PC-3 (cell line): ENCODE measurements at regions not wholly inside any gene's neighbourhood (a gene's known extent, or its start where the extent isn't known, plus 50 kb on each side); places are given as distances from the start of the nearest gene placed in this dataset.

ENCODE experiments used
- CTCF ChIP-seq: fragments of 300-600 bp; sonication (generic); conservative IDR thresholded peaks from 2 replicates; pipeline ENCODE4 v1.5.1; 2017; ENCODE audit warnings: antibody characterized with exemption, low read depth, mild to moderate bottlenecking, low read length
- EZH2 ChIP-seq: fragments of 300-600 bp; sonication (generic); IDR thresholded peaks from one replicate; pipeline ENCODE4 v1.6.1; 2017; ENCODE audit warnings: antibody characterized with exemption, mild to moderate bottlenecking, low read length; ENCODE audit not compliant: unreplicated experiment
- EZH2phosphoT487 ChIP-seq: fragments of 300-600 bp; sonication (generic); IDR thresholded peaks from 2 replicates; pipeline ENCODE4 v1.6.1; 2018; ENCODE audit warnings: mild to moderate bottlenecking, antibody characterized with exemption, low read length, borderline replicate concordance

GRCh38 chr1:93740601-93741031, 59.0 kb upstream of the BCAR3 start:
- TF ChIP-seq CTCF (no peak), EZH2phosphoT487 (no peak), EZH2 (no peak)
